A673 (cell line): ENCODE measurements at regions not wholly inside any gene's neighbourhood (a gene's known extent, or its start where the extent isn't known, plus 50 kb on each side); places are given as distances from the start of the nearest gene placed in this dataset.
A peak's percentile ranks its signal among the peaks of the same experiment; 100 is the strongest.

Source experiments
- BruUV-seq: library from RNA; stranded (reverse); fragments of 400-500 nt; replicated peaks from 2 replicates; lab custom pipeline; 2021; lab: Mats Ljungman, UMichigan
- CTCF ChIA-PET: fragments of 300-600 bp; sonication (Branson Sonifier 250); formaldehyde crosslinking; loops from one replicate; lab custom pipeline; 2022; ENCODE audit warnings: antibody characterized with exemption; lab: Charles Lee
- POLR2A ChIA-PET: fragments of 300-600 bp; sonication (Branson Sonifier 250); formaldehyde crosslinking; loops from one replicate; lab custom pipeline; 2022; ENCODE audit warnings: antibody characterized with exemption; ENCODE audit not compliant: low non-redundant PET; lab: Charles Lee
- DNase-seq: peaks from one replicate; pipeline ENCODE4 v3.0.0-alpha.2; 2015; ENCODE audit warnings: low spot score
- H3K27ac ChIP-seq: fragments of 200-600 bp; sonication (generic); 2 replicates; pipeline ENCODE4 v1.5.1; 2016; ENCODE audit warnings: mixed run types, low read depth, mild to moderate bottlenecking, mixed read lengths, antibody characterized with exemption, low read length; ENCODE audit not compliant: poor library complexity, severe bottlenecking
- H3K27me3 ChIP-seq: fragments of 200-600 bp; sonication (generic); replicated peaks from 2 replicates; pipeline ENCODE4 v1.6.1; 2017; ENCODE audit warnings: mixed run types, low read depth, mild to moderate bottlenecking, mixed read lengths, antibody characterized with exemption, low read length; ENCODE audit not compliant: insufficient read depth, poor library complexity
- H3K36me3 ChIP-seq: fragments of 200-600 bp; sonication (generic); 2 replicates; pipeline ENCODE4 v1.6.1; 2016; ENCODE audit warnings: mixed run types, mild to moderate bottlenecking, mixed read lengths, antibody characterized with exemption, low read length; ENCODE audit not compliant: insufficient read depth, poor library complexity, severe bottlenecking
- H3K4me1 ChIP-seq: fragments of 200-600 bp; sonication (generic); 2 replicates; pipeline ENCODE4 v1.6.1; 2017; ENCODE audit warnings: mixed run types, mild to moderate bottlenecking, mixed read lengths, antibody characterized with exemption, low read length; ENCODE audit not compliant: insufficient read depth, poor library complexity, severe bottlenecking
- H3K4me3 ChIP-seq: fragments of 200-600 bp; sonication (generic); 2 replicates; pipeline ENCODE4 v1.5.1; 2016; ENCODE audit warnings: low read depth, mixed run types, mild to moderate bottlenecking, mixed read lengths, low read length; ENCODE audit not compliant: poor library complexity, severe bottlenecking
- H3K9me3 ChIP-seq: fragments of 200-600 bp; sonication (generic); 2 replicates; pipeline ENCODE4 v1.6.1; 2016; ENCODE audit warnings: mixed run types, low read depth, mild to moderate bottlenecking, mixed read lengths, antibody characterized with exemption, low read length; ENCODE audit not compliant: poor library complexity, severe bottlenecking
- CTCF ChIP-seq: fragments of 300-800, 200-600 bp; sonication (generic); conservative IDR thresholded peaks from 2 replicates; pipeline ENCODE4 v1.5.1; 2017; ENCODE audit warnings: low read depth, mild to moderate bottlenecking, antibody characterized with exemption, low read length, moderate library complexity, mixed read lengths
- EZH2 ChIP-seq: fragments of 200-600 bp; sonication (generic); IDR thresholded peaks from 2 replicates; pipeline ENCODE4 v1.6.1; 2017; ENCODE audit warnings: borderline replicate concordance, low read depth, mild to moderate bottlenecking, mixed read lengths, antibody characterized with exemption, low read length; ENCODE audit not compliant: poor library complexity, severe bottlenecking
- intact Hi-C: fragments of 100-400 bp; cut with micrococcal nuclease; formaldehyde crosslinking; loops from one replicate; pipeline ENCODE4 v1.10.0; 2022; ENCODE audit not compliant: unreplicated experiment

- DNase-seq: peak; percentile 69
- Histone ChIP-seq H3K36me3 (no peaks in the 10 kb centered on the region), H3K27ac (no peak overlapping the region), H3K9me3 (no peaks in the 10 kb centered on the region), H3K27me3 (no peaks in the 10 kb centered on the region), H3K4me1 (peaks cover 9% of the 10 kb centered on the region), H3K4me3 (no peak overlapping the region)
- CTCF ChIA-PET: interaction anchor here (0.8 kb wide), 1 partner anchor 100 kb away, joined by 3 read pairs; no protein-coding TSS in a partner anchor
- BruUV-seq: no TSS peak
- POLR2A ChIA-PET: no interaction called here
- intact Hi-C loops: no loop called here
- no peak for TF ChIP-seq EZH2
- no peak for TF ChIP-seq CTCF
Measured at GRCh38 chr1:115495625-115496024, 146.1 kb upstream of the VANGL1 start.

- Histone ChIP-seq H3K4me3 (no peak overlapping the region), H3K4me1 (peaks cover 9% of the 10 kb centered on the region), H3K27ac (no peak overlapping the region), H3K27me3 (no peaks in the 10 kb centered on the region), H3K9me3 (no peaks in the 10 kb centered on the region), H3K36me3 (no peaks in the 10 kb centered on the region)
- TF ChIP-seq EZH2: no peak
- no peak for TF ChIP-seq CTCF
- POLR2A ChIA-PET: no interaction called here
- intact Hi-C loops: no loop called here
- no TSS peak for BruUV-seq
- CTCF ChIA-PET: no interaction called here
- DNase-seq: no peak
Measured at GRCh38 chr1:115495111-115495510, 146.7 kb upstream of the VANGL1 start.

GRCh38 chr1:115493834-115494233 lies 147.9 kb upstream of the VANGL1 start:
- Histone ChIP-seq H3K27ac (no peak overlapping the region), H3K4me1 (peaks cover 9% of the 10 kb centered on the region), H3K27me3 (no peaks in the 10 kb centered on the region), H3K9me3 (no peaks in the 10 kb centered on the region), H3K36me3 (no peaks in the 10 kb centered on the region), H3K4me3 (no peak overlapping the region)
- no peak for DNase-seq
- no TSS peak for BruUV-seq
- no peak for TF ChIP-seq CTCF
- no peak for TF ChIP-seq EZH2
- ChIA-PET CTCF (no interaction called here), POLR2A (no interaction called here)
- intact Hi-C loops: no loop called here
